GM12878 (cell line): ENCODE measurements at regions not wholly inside any gene's neighbourhood (a gene's known extent, or its start where the extent isn't known, plus 50 kb on each side); places are given as distances from the start of the nearest gene placed in this dataset.

Experiments used
- ATAC-seq: fragments of 200-7000 bp; cut with Tn5 transposase; 3 replicates; pipeline ENCODE4 v1.9.1; 2020; ENCODE audit warnings: mild to moderate bottlenecking, moderate library complexity
- BruUV-seq: library from RNA; stranded (reverse); fragments of 400-500 nt; replicated peaks from 2 replicates; lab custom pipeline; 2021; lab: Mats Ljungman, UMichigan
- CTCF ChIA-PET: fragments of 300-600 bp; sonication (Branson Sonifier 250); formaldehyde crosslinking; extraction: SDS; loops from one replicate; lab custom pipeline; 2021; ENCODE audit warnings: inconsistent platforms; lab: Yijun Ruan, JAX
- POLR2A ChIA-PET: fragments of 350-600 bp; formaldehyde crosslinking; extraction: SDS; loops from one replicate; lab custom pipeline; 2021; ENCODE audit warnings: inconsistent platforms; lab: Charles Lee
- RAD21 ChIA-PET: fragments of 300-600 bp; sonication (Branson Sonifier 250); formaldehyde crosslinking; loops from one replicate; lab custom pipeline; 2023; ENCODE audit warnings: antibody characterized with exemption; ENCODE audit not compliant: unreplicated experiment; lab: Charles Lee
- SMC1A ChIA-PET: fragments of 300-600 bp; sonication (Branson Sonifier 250); formaldehyde crosslinking; loops from one replicate; lab custom pipeline; 2023; ENCODE audit not compliant: unreplicated experiment, uncharacterized antibody; lab: Charles Lee
- DNase-seq: peaks from one replicate; pipeline ENCODE4 v3.0.0-alpha.2; 2011; ENCODE audit warnings: low read depth, low spot score
- FAIRE-seq: peaks from 3 replicates; lab custom pipeline; 2011; peaks lifted over from hg19 to GRCh38; lab: Jason Lieb, UNC
- H2AFZ ChIP-seq: 2 replicates; pipeline ENCODE4 v1.6.0; 2011; ENCODE audit warnings: low read depth, low read length, control low read depth; ENCODE audit not compliant: control insufficient read depth
- H3K27ac ChIP-seq: 2 replicates; pipeline ENCODE4 v1.5.1; 2011; ENCODE audit warnings: control low read depth; ENCODE audit not compliant: control insufficient read depth, insufficient read depth
- H3K27me3 ChIP-seq, 2 experiments: replicated peaks in 1 of 2; 2 replicates each; pipeline versions ENCODE4 v1.6.0 to v1.6.1; 2011; ENCODE audit warnings: low read length in 1 of 2; ENCODE audit not compliant: control insufficient read depth in 2 of 2, insufficient read depth in 2 of 2
- H3K36me3 ChIP-seq, 2 experiments: 2 replicates each; pipeline ENCODE4 v1.5.1; 2011; ENCODE audit warnings: low read length in 1 of 2; ENCODE audit not compliant: control insufficient read depth in 2 of 2, insufficient read depth in 2 of 2
- H3K4me1 ChIP-seq: 2 replicates; pipeline ENCODE4 v1.6.1; 2011; ENCODE audit warnings: mild to moderate bottlenecking, low read length, moderate library complexity, mixed read lengths; ENCODE audit not compliant: control insufficient read depth, insufficient read depth
- H3K4me2 ChIP-seq: 2 replicates; pipeline ENCODE4 v1.6.0; 2011; ENCODE audit warnings: control low read depth; ENCODE audit not compliant: control insufficient read depth, insufficient read depth
- H3K4me3 ChIP-seq: fragments of 200-600 bp; sonication (generic); 2 replicates; pipeline ENCODE4 v1.5.1; 2016
- H3K79me2 ChIP-seq: 2 replicates; pipeline ENCODE4 v1.6.0; 2011; ENCODE audit warnings: low read length; ENCODE audit not compliant: control insufficient read depth, insufficient read depth
- H3K9ac ChIP-seq: 2 replicates; pipeline ENCODE4 v1.8.0; 2011; ENCODE audit warnings: low read length, control low read depth, mixed read lengths; ENCODE audit not compliant: control insufficient read depth, insufficient read depth
- H3K9me3 ChIP-seq: replicated peaks from 3 replicates; pipeline ENCODE4 v1.5.1; 2011; ENCODE audit warnings: mild to moderate bottlenecking, low read length; ENCODE audit not compliant: control insufficient read depth, insufficient read depth
- H4K20me1 ChIP-seq: 2 replicates; pipeline ENCODE4 v1.6.0; 2011; ENCODE audit not compliant: control insufficient read depth, insufficient read depth
- BACH1 ChIP-seq: fragments of 450-650 bp; IDR thresholded peaks from 2 replicates; pipeline ENCODE4 v1.6.1; 2017; ENCODE audit warnings: mild to moderate bottlenecking, borderline replicate concordance
- BHLHE40 ChIP-seq, 2 experiments: fragments of 450-650 bp in 1 of 2; IDR thresholded peaks; 2 replicates each; pipeline ENCODE4 v1.6.1; 2011 to 2017; ENCODE audit warnings: low read depth in 2 of 2, borderline replicate concordance in 1 of 2, improper control_type of control experiment in 1 of 2, low read length in 1 of 2, mild to moderate bottlenecking in 1 of 2
- CBFB ChIP-seq: IDR thresholded peaks from 2 replicates; pipeline ENCODE4 v1.6.1; 2016; ENCODE audit warnings: antibody characterized with exemption, low read depth
- E2F8 ChIP-seq: fragments of 450-650 bp; IDR thresholded peaks from 2 replicates; pipeline ENCODE4 v1.6.1; 2018; ENCODE audit warnings: mild to moderate bottlenecking, low read depth, moderate library complexity; ENCODE audit not compliant: partially characterized antibody
- FOS ChIP-seq: IDR thresholded peaks from 3 replicates; pipeline ENCODE4 v1.6.1; 2011; ENCODE audit warnings: borderline replicate concordance; ENCODE audit not compliant: insufficient read length; ENCODE audit errors: extremely low read depth
- HDGF ChIP-seq: fragments of 450-650 bp; IDR thresholded peaks from 2 replicates; pipeline ENCODE4 v1.6.1; 2016; ENCODE audit warnings: antibody characterized with exemption
- PAX5 ChIP-seq: IDR thresholded peaks from 2 replicates; pipeline ENCODE4 v1.6.1; 2011; ENCODE audit warnings: low read depth, low read length, borderline replicate concordance
- POLR2A ChIP-seq: IDR thresholded peaks from 2 replicates; pipeline ENCODE4 v1.6.1; 2011; ENCODE audit warnings: low read depth, mild to moderate bottlenecking, low read length
- SIX5 ChIP-seq: IDR thresholded peaks from 2 replicates; pipeline ENCODE4 v1.6.1; 2011; ENCODE audit warnings: mild to moderate bottlenecking, low read depth, low read length, moderate library complexity; ENCODE audit not compliant: severe bottlenecking
- SMAD1 ChIP-seq: fragments of 450-650 bp; IDR thresholded peaks from 2 replicates; pipeline ENCODE4 v1.6.1; 2018; ENCODE audit warnings: mild to moderate bottlenecking, low read depth; ENCODE audit not compliant: partially characterized antibody
- SREBF1 ChIP-seq: IDR thresholded peaks from 2 replicates; pipeline ENCODE4 v1.6.1; 2012; ENCODE audit warnings: mild to moderate bottlenecking, low read length
- TBL1XR1 ChIP-seq: IDR thresholded peaks from 2 replicates; pipeline ENCODE4 v1.6.1; 2012; ENCODE audit warnings: low read depth, low read length, improper control_type of control experiment
- USF2 ChIP-seq: IDR thresholded peaks from 2 replicates; pipeline ENCODE4 v1.6.1; 2011; ENCODE audit warnings: low read depth, low read length, improper control_type of control experiment, borderline replicate concordance
- YBX1 ChIP-seq: fragments of 450-650 bp; IDR thresholded peaks from 2 replicates; pipeline ENCODE4 v1.6.1; 2016; ENCODE audit warnings: antibody characterized with exemption
- YY1 ChIP-seq: IDR thresholded peaks from 2 replicates; pipeline ENCODE4 v1.6.1; 2011; ENCODE audit warnings: low read depth, mild to moderate bottlenecking, low read length
- ZNF24 ChIP-seq: fragments of 450-650 bp; IDR thresholded peaks from 2 replicates; pipeline ENCODE4 v1.6.1; 2017; ENCODE audit warnings: antibody characterized with exemption, mild to moderate bottlenecking
- ZNF274 ChIP-seq: IDR thresholded peaks from one replicate; pipeline ENCODE4 v1.8.0; 2011; ENCODE audit not compliant: insufficient read length, insufficient read depth
- ZNF592 ChIP-seq: fragments of 450-650 bp; IDR thresholded peaks from 2 replicates; pipeline ENCODE4 v1.6.1; 2017; ENCODE audit warnings: mild to moderate bottlenecking, moderate library complexity
- WGBS: methylation state at CpG from one replicate; pipeline ENCODE4 v1.1.6; 2016; ENCODE audit warnings: low lambda C conversion rate; ENCODE audit not compliant: insufficient replicate concordance, insufficient coverage; ENCODE audit errors: missing lambda C conversion rate; 5-methylcytosine and 5-hydroxymethylcytosine counted together
- in situ Hi-C: fragments of 300-500 bp; cut with MboI; formaldehyde crosslinking; loops from 9 replicates; pipeline ENCODE4 v1.14.3; 2018; ENCODE audit warnings: mixed read lengths
- intact Hi-C: fragments of 100-400 bp; cut with micrococcal nuclease; formaldehyde crosslinking; loops from one replicate; pipeline ENCODE4 v1.14.2; 2022; ENCODE audit not compliant: unreplicated experiment
- TF ChIP-seq, protein P1 (sequence below): fragments of 450-650 bp; IDR thresholded peaks from 2 replicates; pipeline ENCODE4 v1.6.1; 2016; ENCODE audit warnings: mild to moderate bottlenecking

DNA sequence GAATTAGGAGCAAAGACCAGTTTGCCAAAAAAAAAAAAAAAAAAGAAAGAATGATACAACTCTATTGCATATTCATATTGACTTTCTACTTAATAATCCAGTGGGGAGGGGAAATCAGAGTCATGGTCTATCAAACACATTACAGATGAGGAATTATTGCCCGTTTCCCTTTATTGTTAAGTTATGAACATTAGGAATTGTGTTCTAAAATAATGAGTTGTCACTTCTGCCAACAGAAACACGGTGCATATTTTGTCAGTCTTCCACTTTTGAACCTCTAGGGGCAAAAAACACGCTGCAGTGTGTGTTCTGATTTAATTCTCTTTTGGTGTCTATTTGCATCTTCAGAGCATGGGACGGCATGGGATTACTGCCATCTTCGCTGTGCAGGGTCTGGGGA lies 115.7 kb upstream of the RHOBTB1 start:
- DNase-seq = no peak
- TF ChIP-seq HDGF (no peak), BACH1 (no peak), ZNF592 (no peak), YY1 (no peak), FOS (no peak), POLR2A (no peak), SREBF1 (no peak), TBL1XR1 (no peak), ZNF24 (no peak), ZNF274 (no peak), YBX1 (no peak), PAX5 (no peak), CBFB (no peak), SMAD1 (no peak), BHLHE40 (IDR thresholded peaks at IDR 0.05; ENCODE audit: borderline replicate concordance in 1 of 2, low read depth in 2 of 2, low read length in 1 of 2) (no peak), E2F8 (no peak), SIX5 (no peak), USF2 (no peak)
- TF ChIP-seq, protein P1, sequence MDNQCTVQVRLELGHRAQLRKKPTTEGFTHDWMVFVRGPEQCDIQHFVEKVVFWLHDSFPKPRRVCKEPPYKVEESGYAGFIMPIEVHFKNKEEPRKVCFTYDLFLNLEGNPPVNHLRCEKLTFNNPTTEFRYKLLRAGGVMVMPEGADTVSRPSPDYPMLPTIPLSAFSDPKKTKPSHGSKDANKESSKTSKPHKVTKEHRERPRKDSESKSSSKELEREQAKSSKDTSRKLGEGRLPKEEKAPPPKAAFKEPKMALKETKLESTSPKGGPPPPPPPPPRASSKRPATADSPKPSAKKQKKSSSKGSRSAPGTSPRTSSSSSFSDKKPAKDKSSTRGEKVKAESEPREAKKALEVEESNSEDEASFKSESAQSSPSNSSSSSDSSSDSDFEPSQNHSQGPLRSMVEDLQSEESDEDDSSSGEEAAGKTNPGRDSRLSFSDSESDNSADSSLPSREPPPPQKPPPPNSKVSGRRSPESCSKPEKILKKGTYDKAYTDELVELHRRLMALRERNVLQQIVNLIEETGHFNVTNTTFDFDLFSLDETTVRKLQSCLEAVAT = no peak
- TF ChIP-seq, all 136 proteins: peak for 0
- no peak overlapping the region for H3K27ac ChIP-seq
- intact Hi-C loops = no loop called here
- in situ Hi-C loops = no loop called here
- WGBS = 21% methylated on average over 5 of the region's 5 CpGs
- no peak overlapping the region for H2AFZ ChIP-seq
- BruUV-seq = no TSS peak
- POLR2A ChIA-PET = no interaction called here
- RAD21 ChIA-PET = no interaction called here
- H3K4me3 ChIP-seq = no peak overlapping the region
- H4K20me1 ChIP-seq = no peaks in the 10 kb centered on the region
- H3K79me2 ChIP-seq = no peaks in the 10 kb centered on the region
- SMC1A ChIA-PET = no interaction called here
- H3K36me3 ChIP-seq = no peaks in the 10 kb centered on the region
- ATAC-seq (no peak), FAIRE-seq (no peak)
- H3K9me3 ChIP-seq = no peaks in the 10 kb centered on the region
- CTCF ChIA-PET = no interaction called here
- H3K4me1 ChIP-seq = no peaks in the 10 kb centered on the region
- no peak overlapping the region for H3K4me2 ChIP-seq
- no peaks in the 10 kb centered on the region for H3K27me3 ChIP-seq
- H3K9ac ChIP-seq = no peak overlapping the region
